Thyroid gland (tissue), 4 donors: ENCODE measurements at regions not wholly inside any gene's neighbourhood (a gene's known extent, or its start where the extent isn't known, plus 50 kb on each side); places are given as distances from the start of the nearest gene placed in this dataset.

ENCODE experiments used
- POLR2A ChIP-seq, 2 donors: fragments of 450-650 bp; IDR thresholded peaks; one replicate each; pipeline ENCODE4 v1.6.1; 2017; ENCODE audit warnings: antibody characterized with exemption in 2 of 2, mild to moderate bottlenecking in 2 of 2, moderate library complexity in 1 of 2
- TF ChIP-seq, protein P1 (sequence below), 6 experiments: fragments of 200-600 bp in 3 of 6; fragments of 450-650 bp in 3 of 6; sonication (generic) in 3 of 6; IDR thresholded peaks; one replicate each; pipeline ENCODE4 v1.5.1; 2016 to 2019; ENCODE audit warnings: antibody characterized with exemption in 6 of 6, mild to moderate bottlenecking in 2 of 6, inconsistent platforms in 1 of 6, moderate library complexity in 1 of 6

DNA sequence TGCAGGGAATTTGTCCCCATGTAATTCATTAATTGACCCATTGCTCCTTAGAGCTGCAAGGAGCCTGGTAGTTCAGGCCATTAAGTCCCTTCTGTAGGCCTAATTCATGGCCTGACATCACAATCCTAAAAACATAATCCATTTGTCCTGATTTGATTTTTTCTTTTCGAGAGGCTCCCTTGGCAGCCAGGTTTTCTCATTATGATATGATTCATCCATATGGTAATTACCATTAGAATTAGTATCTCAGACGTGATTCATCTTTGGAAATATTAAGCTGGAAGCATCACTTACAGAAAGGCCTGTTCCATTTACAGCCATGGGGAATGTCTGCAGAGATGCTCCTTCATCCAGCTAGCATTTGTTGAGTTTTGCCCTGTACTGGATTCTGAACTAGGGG lies 128.5 kb downstream of the PLCE1 start:
- TF ChIP-seq, protein P1, sequence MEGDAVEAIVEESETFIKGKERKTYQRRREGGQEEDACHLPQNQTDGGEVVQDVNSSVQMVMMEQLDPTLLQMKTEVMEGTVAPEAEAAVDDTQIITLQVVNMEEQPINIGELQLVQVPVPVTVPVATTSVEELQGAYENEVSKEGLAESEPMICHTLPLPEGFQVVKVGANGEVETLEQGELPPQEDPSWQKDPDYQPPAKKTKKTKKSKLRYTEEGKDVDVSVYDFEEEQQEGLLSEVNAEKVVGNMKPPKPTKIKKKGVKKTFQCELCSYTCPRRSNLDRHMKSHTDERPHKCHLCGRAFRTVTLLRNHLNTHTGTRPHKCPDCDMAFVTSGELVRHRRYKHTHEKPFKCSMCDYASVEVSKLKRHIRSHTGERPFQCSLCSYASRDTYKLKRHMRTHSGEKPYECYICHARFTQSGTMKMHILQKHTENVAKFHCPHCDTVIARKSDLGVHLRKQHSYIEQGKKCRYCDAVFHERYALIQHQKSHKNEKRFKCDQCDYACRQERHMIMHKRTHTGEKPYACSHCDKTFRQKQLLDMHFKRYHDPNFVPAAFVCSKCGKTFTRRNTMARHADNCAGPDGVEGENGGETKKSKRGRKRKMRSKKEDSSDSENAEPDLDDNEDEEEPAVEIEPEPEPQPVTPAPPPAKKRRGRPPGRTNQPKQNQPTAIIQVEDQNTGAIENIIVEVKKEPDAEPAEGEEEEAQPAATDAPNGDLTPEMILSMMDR (IDR thresholded peaks at IDR 0.05), result no peak
- no peak for TF ChIP-seq POLR2A (IDR thresholded peaks at IDR 0.05)
